GM19324 (cell line): ENCODE measurements at regions not wholly inside any gene's neighbourhood (a gene's known extent, or its start where the extent isn't known, plus 50 kb on each side); places are given as distances from the start of the nearest gene placed in this dataset.
"Not testable (repeated sequence)": the region's sequence is repeated elsewhere in the genome, so short reads cannot be mapped to it uniquely, and the experiment has no call there.

Experiments used
- ATAC-seq: cut with Tn5 transposase; IDR thresholded peaks from one replicate; pipeline ENCODE4 v1.9.1; 2021; ENCODE audit warnings: mild to moderate bottlenecking, moderate library complexity; ENCODE audit not compliant: unreplicated experiment, low FRiP score

- ATAC-seq = not testable (repeated sequence)
Measured at GRCh38 chr12:63002059-63002458, 67.1 kb upstream of the PPM1H start.

- no peak for ATAC-seq
Measured at GRCh38 chr12:62998454-62998853, 63.5 kb upstream of the PPM1H start.

GRCh38 chr12:62995097-62995496, 60.1 kb upstream of the PPM1H start:
- ATAC-seq = no peak

GRCh38 chr12:62986844-62987243, 51.9 kb upstream of the PPM1H start:
- ATAC-seq = no peak
